ENCODE measurements at regions not wholly inside any gene's neighbourhood (a gene's known extent, or its start where the extent isn't known, plus 50 kb on each side); places are given as distances from the start of the nearest gene placed in this dataset.

- Histone ChIP-seq H3K4me2 (ENCODE audit: low read depth, low read length, poor library complexity, severe bottlenecking) (no peak overlapping the region), H3K9me2 (replicated peaks; ENCODE audit: insufficient read depth, low read length) (no peaks in the 10 kb centered on the region), H3K4me1 (ENCODE audit: low read length) (peaks cover 21% of the 10 kb centered on the region), H4K20me1 (ENCODE audit: insufficient read depth, low read depth, low read length) (no peaks in the 10 kb centered on the region), H2AFZ (ENCODE audit: low read length) (no peak overlapping the region), H3K9me3 (ENCODE audit: low read length) (no peaks in the 10 kb centered on the region), H3K27me3 (ENCODE audit: low read length) (no peaks in the 10 kb centered on the region), H3K79me2 (ENCODE audit: low read length) (no peaks in the 10 kb centered on the region), H3K4me3 (ENCODE audit: low read length) (no peak overlapping the region), H3K36me3 (ENCODE audit: insufficient read depth, low read length) (no peaks in the 10 kb centered on the region), H3K27ac (ENCODE audit: low read length) (no peak overlapping the region), H3K9ac (ENCODE audit: low read length) (no peak overlapping the region)
- DNase-seq: no peak
Observed at GRCh38 chr10:10587744-10588393, 429.8 kb upstream of the CELF2 start.

DNA sequence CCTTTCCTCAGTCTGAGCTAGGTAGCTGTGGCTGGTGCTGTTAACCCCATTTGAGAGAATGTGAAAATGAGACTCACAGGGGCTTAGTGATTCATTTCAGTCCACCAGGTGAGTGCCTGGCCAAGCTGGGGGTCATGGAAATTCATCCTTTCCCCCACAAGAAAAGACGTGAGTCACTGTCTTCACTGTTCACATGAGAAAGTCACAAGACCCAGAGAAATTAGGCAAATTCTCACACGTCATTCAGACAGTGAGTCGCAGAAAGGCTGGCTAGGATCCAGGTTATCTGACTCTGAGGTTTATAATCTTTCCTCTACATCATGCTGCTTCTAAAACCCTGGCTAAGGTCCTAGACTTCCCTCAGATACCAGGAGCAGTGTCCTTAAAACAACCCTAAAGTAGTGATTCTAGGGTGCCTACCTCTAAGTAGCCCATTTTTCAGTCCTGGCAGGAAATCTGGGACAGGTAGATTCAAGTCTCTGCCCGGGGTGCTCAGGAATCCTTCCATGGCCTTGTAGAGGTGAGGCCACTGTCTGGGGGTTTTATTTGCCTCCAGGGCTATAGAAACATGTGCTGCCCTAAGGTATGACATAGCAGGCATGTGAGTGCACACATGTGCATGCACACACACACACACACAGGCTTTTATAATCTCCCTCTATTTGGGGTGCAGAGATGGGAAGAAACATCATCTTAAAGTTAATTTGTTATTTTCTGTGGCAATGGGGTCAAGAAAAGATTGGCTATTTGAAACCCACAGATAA, 427.9 kb upstream of the CELF2 start:
- Histone ChIP-seq H3K4me2 (ENCODE audit: low read depth, low read length, poor library complexity, severe bottlenecking) (peak overlapping the region; percentile 30), H3K9ac (ENCODE audit: low read length) (no peak overlapping the region), H3K27me3 (ENCODE audit: low read length) (no peaks in the 10 kb centered on the region), H2AFZ (ENCODE audit: low read length) (no peak overlapping the region; the same call in 1 of the 2 replicates), H3K36me3 (ENCODE audit: insufficient read depth, low read length) (no peaks in the 10 kb centered on the region), H3K79me2 (ENCODE audit: low read length) (no peaks in the 10 kb centered on the region), H3K9me2 (replicated peaks; ENCODE audit: insufficient read depth, low read length) (no peaks in the 10 kb centered on the region), H3K4me3 (ENCODE audit: low read length) (no peak overlapping the region), H3K9me3 (ENCODE audit: low read length) (no peaks in the 10 kb centered on the region), H4K20me1 (ENCODE audit: insufficient read depth, low read depth, low read length) (no peaks in the 10 kb centered on the region), H3K27ac (ENCODE audit: low read length) (no peak overlapping the region), H3K4me1 (ENCODE audit: low read length) (peaks cover 11% of the 10 kb centered on the region)
- DNase-seq: peak; percentile 57

DNA sequence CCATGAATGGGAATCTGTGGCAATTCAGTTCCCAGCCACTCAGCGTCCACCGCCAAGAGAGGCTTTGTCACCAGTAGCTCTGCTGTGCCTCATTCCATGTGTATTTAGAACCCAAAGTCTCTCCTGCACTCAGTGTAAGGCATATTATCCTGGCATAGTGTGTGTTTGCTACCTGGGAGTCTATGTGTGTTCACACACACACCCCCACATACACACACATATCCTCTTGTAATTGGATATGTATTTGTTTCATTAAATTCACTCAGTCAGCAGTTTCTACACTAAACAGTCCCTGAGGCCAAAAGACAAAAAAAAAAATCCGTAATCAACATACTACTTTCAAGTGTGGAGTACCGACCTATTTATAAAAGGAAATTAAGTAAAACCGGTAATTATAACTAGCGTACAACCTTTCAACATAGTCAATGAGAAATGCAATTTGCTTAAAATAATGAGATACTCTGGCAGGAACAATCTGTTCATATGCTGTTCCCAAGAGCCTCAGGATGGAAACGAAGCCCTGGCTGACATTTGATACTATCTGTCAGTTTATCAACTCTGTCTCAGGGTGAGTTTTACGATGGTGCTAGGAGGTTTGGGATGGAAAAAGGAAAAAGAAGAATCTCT, 425.8 kb upstream of the CELF2 start:
- DNase-seq: no peak
- Histone ChIP-seq H3K4me1 (ENCODE audit: low read length) (peaks cover 11% of the 10 kb centered on the region), H3K9ac (ENCODE audit: low read length) (no peak overlapping the region), H3K9me3 (ENCODE audit: low read length) (no peaks in the 10 kb centered on the region), H3K36me3 (ENCODE audit: insufficient read depth, low read length) (no peaks in the 10 kb centered on the region), H3K4me3 (ENCODE audit: low read length) (no peak overlapping the region), H3K27me3 (ENCODE audit: low read length) (0 out of 2 replicates have a peak, but pooled peaks cover under 1% of the 10 kb centered on the region), H3K27ac (ENCODE audit: low read length) (no peak overlapping the region), H3K9me2 (replicated peaks; ENCODE audit: insufficient read depth, low read length) (no peaks in the 10 kb centered on the region), H3K79me2 (ENCODE audit: low read length) (no peaks in the 10 kb centered on the region), H2AFZ (ENCODE audit: low read length) (no peak overlapping the region), H4K20me1 (ENCODE audit: insufficient read depth, low read depth, low read length) (no peaks in the 10 kb centered on the region), H3K4me2 (ENCODE audit: low read depth, low read length, poor library complexity, severe bottlenecking) (no peak overlapping the region)

DNA sequence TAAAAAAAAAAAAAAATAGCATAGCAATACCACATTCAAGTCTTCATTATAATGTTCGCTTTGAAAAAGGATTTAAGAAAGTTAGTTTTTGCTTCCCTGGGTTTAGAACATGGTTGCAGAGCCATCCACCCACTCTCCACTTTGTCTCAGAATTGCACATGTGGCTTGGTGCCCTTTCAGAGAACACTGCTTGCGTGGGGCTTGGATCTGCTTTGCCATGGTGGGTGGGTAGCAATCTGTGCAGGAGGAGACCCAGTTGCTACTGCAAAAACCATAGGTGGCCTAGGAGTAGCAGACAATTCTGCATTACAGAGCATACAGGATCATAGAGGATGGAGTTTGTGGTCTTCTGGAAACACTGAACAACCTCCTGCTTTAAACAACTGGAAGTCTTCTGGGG, 421.4 kb upstream of the CELF2 start:
- Histone ChIP-seq H3K79me2 (ENCODE audit: low read length) (no peaks in the 10 kb centered on the region), H3K9me3 (ENCODE audit: low read length) (no peaks in the 10 kb centered on the region)

GRCh38 chr10:10598297-10598696, 419.4 kb upstream of the CELF2 start:
- no peaks in the 10 kb centered on the region for H3K79me2 ChIP-seq (ENCODE audit: low read length)
- peak; percentile 46 for DNase-seq

More for the DNA sequence above, 421.4 kb upstream of the CELF2 start:
- DNase-seq: no peak
- Histone ChIP-seq H3K27ac (ENCODE audit: low read length) (no peak overlapping the region), H3K27me3 (ENCODE audit: low read length) (0 out of 2 replicates have a peak, but pooled peaks cover 3% of the 10 kb centered on the region), H3K4me1 (ENCODE audit: low read length) (peaks cover 16% of the 10 kb centered on the region), H3K4me2 (ENCODE audit: low read depth, low read length, poor library complexity, severe bottlenecking) (no peak overlapping the region), H3K4me3 (ENCODE audit: low read length) (no peak overlapping the region), H3K36me3 (ENCODE audit: insufficient read depth, low read length) (no peaks in the 10 kb centered on the region), H2AFZ (ENCODE audit: low read length) (no peak overlapping the region), H3K9ac (ENCODE audit: low read length) (no peak overlapping the region), H3K9me2 (replicated peaks; ENCODE audit: insufficient read depth, low read length) (no peaks in the 10 kb centered on the region), H4K20me1 (ENCODE audit: insufficient read depth, low read depth, low read length) (no peaks in the 10 kb centered on the region)

DNA sequence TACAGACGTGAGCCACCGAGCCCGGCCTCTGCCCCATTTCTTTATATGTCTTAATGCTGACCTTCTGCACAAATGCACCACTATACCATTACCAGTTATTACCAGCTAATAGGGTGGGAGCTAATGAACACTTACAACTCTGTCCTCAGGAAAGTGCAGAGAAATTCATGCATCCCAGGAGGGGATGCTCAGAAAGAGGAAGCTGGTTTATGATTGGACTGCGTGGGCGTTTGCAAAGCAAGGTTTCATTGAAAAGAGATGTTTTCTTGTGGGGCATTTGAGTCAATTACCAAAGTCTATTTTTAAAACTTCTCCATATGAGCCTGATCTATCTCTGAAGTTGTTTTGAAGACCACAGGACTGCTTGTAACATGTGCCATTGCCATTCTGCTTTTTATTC, 417.7 kb upstream of the CELF2 start:
- Histone ChIP-seq H3K79me2 (ENCODE audit: low read length) (no peaks in the 10 kb centered on the region), H2AFZ (ENCODE audit: low read length) (no peak overlapping the region), H3K27me3 (ENCODE audit: low read length) (0 out of 2 replicates have a peak, but pooled peaks cover 3% of the 10 kb centered on the region), H3K4me3 (ENCODE audit: low read length) (no peak overlapping the region), H3K4me2 (ENCODE audit: low read depth, low read length, poor library complexity, severe bottlenecking) (no peak overlapping the region), H3K9ac (ENCODE audit: low read length) (no peak overlapping the region), H3K9me3 (ENCODE audit: low read length) (no peaks in the 10 kb centered on the region), H3K9me2 (replicated peaks; ENCODE audit: insufficient read depth, low read length) (no peaks in the 10 kb centered on the region), H3K4me1 (ENCODE audit: low read length) (peaks cover 16% of the 10 kb centered on the region), H4K20me1 (ENCODE audit: insufficient read depth, low read depth, low read length) (no peaks in the 10 kb centered on the region), H3K36me3 (ENCODE audit: insufficient read depth, low read length) (no peaks in the 10 kb centered on the region), H3K27ac (ENCODE audit: low read length) (no peak overlapping the region)
- no peak for DNase-seq

More at GRCh38 chr10:10598297-10598696, 419.4 kb upstream of the CELF2 start:
- no peaks in the 10 kb centered on the region for H3K9me2 ChIP-seq (replicated peaks; ENCODE audit: insufficient read depth, low read length)
- H2AFZ ChIP-seq (ENCODE audit: low read length): no peak overlapping the region
- H3K4me1 ChIP-seq (ENCODE audit: low read length): peaks cover 16% of the 10 kb centered on the region
- H3K36me3 ChIP-seq (ENCODE audit: insufficient read depth, low read length): no peaks in the 10 kb centered on the region
- no peaks in the 10 kb centered on the region for H3K9me3 ChIP-seq (ENCODE audit: low read length)
- H3K4me2 ChIP-seq (ENCODE audit: low read depth, low read length, poor library complexity, severe bottlenecking): no peak overlapping the region
- H3K27me3 ChIP-seq (ENCODE audit: low read length): 0 out of 2 replicates have a peak, but pooled peaks cover 3% of the 10 kb centered on the region
- H4K20me1 ChIP-seq (ENCODE audit: insufficient read depth, low read depth, low read length): no peaks in the 10 kb centered on the region
- no peak overlapping the region for H3K27ac ChIP-seq (ENCODE audit: low read length)
- no peak overlapping the region for H3K4me3 ChIP-seq (ENCODE audit: low read length)
- no peak overlapping the region for H3K9ac ChIP-seq (ENCODE audit: low read length)

GRCh38 chr10:10605551-10606081, 412.1 kb upstream of the CELF2 start:
- Histone ChIP-seq H3K9ac (ENCODE audit: low read length) (no peak overlapping the region), H3K4me3 (ENCODE audit: low read length) (no peak overlapping the region), H3K79me2 (ENCODE audit: low read length) (no peaks in the 10 kb centered on the region), H3K4me2 (ENCODE audit: low read depth, low read length, poor library complexity, severe bottlenecking) (no peak overlapping the region), H2AFZ (ENCODE audit: low read length) (no peak overlapping the region), H4K20me1 (ENCODE audit: insufficient read depth, low read depth, low read length) (no peaks in the 10 kb centered on the region), H3K4me1 (ENCODE audit: low read length) (peaks cover 3% of the 10 kb centered on the region), H3K27me3 (ENCODE audit: low read length) (no peaks in the 10 kb centered on the region), H3K9me3 (ENCODE audit: low read length) (no peaks in the 10 kb centered on the region), H3K9me2 (replicated peaks; ENCODE audit: insufficient read depth, low read length) (no peaks in the 10 kb centered on the region), H3K27ac (ENCODE audit: low read length) (no peak overlapping the region), H3K36me3 (ENCODE audit: insufficient read depth, low read length) (no peaks in the 10 kb centered on the region)
- no peak for DNase-seq

DNA sequence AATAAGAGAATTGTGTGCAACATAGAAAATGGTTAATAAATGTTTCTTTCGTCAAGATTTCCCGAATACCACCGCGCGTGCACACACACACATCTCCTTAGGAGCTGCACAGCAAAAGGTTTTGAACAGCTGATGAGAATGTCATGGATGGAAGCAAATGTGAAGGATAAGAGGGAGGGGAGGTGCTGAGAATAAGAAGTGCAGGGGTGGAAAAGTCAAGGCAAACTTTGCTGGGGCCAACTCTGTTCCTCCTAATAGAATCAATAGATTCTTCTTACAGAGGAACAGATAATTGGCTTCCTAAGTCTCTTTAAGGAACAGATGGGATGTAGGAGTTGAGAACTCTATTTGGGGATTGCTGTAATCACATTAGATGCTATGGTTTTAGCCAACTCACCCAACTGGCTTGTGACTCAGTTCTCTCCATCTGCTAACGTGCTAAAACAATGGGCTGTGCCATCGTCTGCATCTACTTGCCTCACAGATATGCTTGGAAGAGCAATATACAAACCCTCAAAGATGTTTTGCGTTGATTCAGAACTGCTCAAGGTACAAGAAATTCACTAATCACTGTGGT, 408.2 kb upstream of the CELF2 start:
- no peaks in the 10 kb centered on the region for H3K36me3 ChIP-seq (ENCODE audit: insufficient read depth, low read length)
- no peaks in the 10 kb centered on the region for H4K20me1 ChIP-seq (ENCODE audit: insufficient read depth, low read depth, low read length)
- no peaks in the 10 kb centered on the region for H3K9me2 ChIP-seq (replicated peaks; ENCODE audit: insufficient read depth, low read length)
- H2AFZ ChIP-seq (ENCODE audit: low read length): no peak overlapping the region
- H3K79me2 ChIP-seq (ENCODE audit: low read length): no peaks in the 10 kb centered on the region
- no peak overlapping the region for H3K9ac ChIP-seq (ENCODE audit: low read length)
- H3K4me1 ChIP-seq (ENCODE audit: low read length): no peaks in the 10 kb centered on the region
- H3K9me3 ChIP-seq (ENCODE audit: low read length): no peaks in the 10 kb centered on the region
- H3K27ac ChIP-seq (ENCODE audit: low read length): no peak overlapping the region
- H3K4me3 ChIP-seq (ENCODE audit: low read length): no peak overlapping the region
- no peak overlapping the region for H3K4me2 ChIP-seq (ENCODE audit: low read depth, low read length, poor library complexity, severe bottlenecking)
- DNase-seq: no peak
- H3K27me3 ChIP-seq (ENCODE audit: low read length): no peaks in the 10 kb centered on the region

Measured in Karpas-422 (cell line).